ENCODE measurements at regions not wholly inside any gene's neighbourhood (a gene's known extent, or its start where the extent isn't known, plus 50 kb on each side); places are given as distances from the start of the nearest gene placed in this dataset.

GRCh38 chr20:50406610-50407136 lies 103.5 kb upstream of the PTPN1 start:
- no peak for DNase-seq (ENCODE audit: low read depth)

DNA sequence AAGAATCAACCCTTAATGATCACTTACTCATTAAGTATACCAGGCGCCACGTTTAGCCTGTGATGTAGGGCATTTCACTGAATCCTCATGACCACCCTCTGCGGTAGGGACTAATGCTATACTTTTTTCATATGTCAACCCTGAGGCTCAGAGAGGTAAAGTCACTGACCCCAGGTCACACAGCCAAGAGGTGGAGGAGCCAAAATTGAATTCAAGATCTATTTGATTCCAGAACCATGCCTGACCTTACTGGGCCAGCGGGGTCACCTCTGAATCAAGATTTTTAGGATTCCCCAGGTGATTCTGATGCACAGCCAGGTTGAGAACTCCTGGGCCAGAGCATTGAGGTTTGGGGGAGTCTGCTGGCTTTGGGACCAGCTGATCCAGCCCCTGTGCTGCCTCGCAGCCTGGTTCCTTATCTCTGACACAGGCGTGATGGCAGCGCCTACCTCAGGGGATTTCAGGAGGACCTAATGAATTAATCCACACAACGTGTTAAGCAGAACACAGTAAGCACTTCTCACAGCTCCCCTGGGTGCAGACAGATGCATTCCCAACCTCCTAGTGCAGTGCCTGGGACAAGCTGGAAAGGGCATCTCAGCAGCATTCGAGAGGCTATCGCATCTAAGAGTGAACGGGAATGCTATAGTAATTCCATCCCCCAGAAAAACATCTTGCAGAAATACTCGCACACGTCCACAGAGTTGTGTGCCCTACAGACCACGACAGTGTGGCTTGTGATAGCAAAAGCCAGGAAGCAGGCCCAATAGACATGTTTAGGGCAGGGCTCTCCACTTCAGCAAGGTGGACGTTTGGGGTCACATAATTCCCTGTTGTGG lies 101.4 kb upstream of the PTPN1 start:
- no peak for DNase-seq (ENCODE audit: low read depth)

DNA sequence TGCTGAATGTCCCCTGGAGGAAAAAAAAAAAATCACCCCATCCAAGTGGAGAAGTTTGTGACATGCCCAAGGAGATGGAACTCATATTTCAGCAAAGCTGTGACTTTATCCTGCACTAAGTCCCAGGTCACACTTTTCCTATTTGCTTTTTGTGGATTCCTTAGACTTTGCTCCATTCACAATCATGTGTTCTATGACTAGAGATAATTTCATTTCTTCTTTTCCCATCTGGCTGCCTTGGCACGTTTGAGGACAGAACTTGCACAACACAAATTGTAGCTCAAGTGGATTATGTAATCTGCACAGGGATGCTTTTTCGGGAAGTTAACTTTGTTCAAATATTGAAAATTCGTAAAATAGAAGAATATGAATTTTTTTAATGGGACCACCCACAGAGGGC lies 100.7 kb upstream of the PTPN1 start:
- no peak for DNase-seq (ENCODE audit: low read depth)

- DNase-seq (ENCODE audit: low read depth), result no peak
These were observed 99.8 kb upstream of the PTPN1 start for GRCh38 chr20:50410343-50410742.

DNA sequence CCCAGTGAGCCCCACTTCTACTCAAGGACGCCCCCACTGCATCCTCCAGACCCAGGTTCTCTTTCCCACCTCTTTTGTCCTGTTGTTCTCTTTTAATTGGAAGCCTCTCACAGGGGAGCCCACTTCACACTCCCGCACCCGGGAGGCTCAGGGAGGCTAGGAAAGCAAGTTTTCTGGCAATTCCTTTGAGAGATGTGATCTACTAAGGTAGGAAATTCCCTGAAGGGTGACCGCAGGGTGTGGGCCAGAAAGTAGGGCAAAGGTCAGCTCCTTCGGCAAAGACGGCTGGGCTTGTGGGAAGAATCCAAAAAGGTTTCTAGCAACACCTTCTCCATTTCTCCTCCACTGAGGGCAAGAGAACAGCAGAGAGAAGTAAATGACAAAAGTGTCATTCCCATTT lies 98.1 kb upstream of the PTPN1 start:
- DNase-seq (ENCODE audit: low read depth), result no peak

- DNase-seq (ENCODE audit: low read depth), result no peak
These were observed 97.7 kb upstream of the PTPN1 start for GRCh38 chr20:50412499-50412898.

- DNase-seq (ENCODE audit: low read depth), result no peak
These were observed 97.1 kb upstream of the PTPN1 start for GRCh38 chr20:50413088-50413500.

GRCh38 chr20:50415021-50415515 lies 95.1 kb upstream of the PTPN1 start:
- DNase-seq (ENCODE audit: low read depth), result no peak

DNA sequence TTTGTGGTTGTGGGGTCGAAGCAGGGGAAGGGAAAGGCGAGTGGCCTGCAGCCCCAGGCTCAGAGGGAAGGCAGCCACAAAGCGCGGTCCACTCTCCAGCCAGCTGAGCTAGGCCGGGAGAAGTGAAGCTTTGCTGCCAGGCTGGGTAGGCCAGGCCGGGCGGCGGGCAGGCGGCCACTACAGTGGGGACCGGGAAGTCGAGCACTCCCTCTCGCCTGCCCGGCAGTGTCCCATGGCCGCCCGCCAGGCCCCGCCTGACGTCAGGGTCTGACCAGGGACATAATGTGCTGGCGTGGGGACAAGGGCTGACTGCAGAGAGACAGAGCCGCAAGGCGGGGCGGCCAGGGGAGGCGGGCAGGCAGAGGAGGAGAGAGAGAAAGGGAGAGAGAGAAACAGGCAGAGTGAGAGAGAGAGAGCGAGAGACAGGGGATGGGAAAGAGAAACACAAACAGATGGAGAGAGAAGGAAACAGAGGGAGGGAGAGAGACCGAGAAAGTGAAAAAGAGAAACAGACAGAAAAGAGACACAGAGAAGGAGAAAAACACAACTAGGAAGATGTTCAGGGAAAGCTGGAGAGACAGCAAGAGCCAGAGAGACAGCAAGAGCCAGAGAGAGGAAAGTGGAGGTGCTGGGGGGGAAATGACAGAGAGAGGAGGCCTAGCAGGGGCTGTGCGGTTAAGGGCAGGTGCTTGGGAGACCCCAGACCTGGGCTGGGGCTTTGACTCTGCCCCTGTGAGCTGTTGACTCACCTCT lies 94.5 kb upstream of the PTPN1 start:
- DNase-seq (ENCODE audit: low read depth), result peak; percentile 93

GRCh38 chr20:50416269-50417022 lies 93.7 kb upstream of the PTPN1 start:
- no peak for DNase-seq (ENCODE audit: low read depth)

GRCh38 chr20:50417023-50417329 lies 93.2 kb upstream of the PTPN1 start:
- no peak for DNase-seq (ENCODE audit: low read depth)

- no peak for DNase-seq (ENCODE audit: low read depth)
These were observed 92.5 kb upstream of the PTPN1 start for GRCh38 chr20:50417484-50418235.

- no peak for DNase-seq (ENCODE audit: low read depth)
These were observed 91.1 kb upstream of the PTPN1 start for GRCh38 chr20:50418890-50419642.

DNA sequence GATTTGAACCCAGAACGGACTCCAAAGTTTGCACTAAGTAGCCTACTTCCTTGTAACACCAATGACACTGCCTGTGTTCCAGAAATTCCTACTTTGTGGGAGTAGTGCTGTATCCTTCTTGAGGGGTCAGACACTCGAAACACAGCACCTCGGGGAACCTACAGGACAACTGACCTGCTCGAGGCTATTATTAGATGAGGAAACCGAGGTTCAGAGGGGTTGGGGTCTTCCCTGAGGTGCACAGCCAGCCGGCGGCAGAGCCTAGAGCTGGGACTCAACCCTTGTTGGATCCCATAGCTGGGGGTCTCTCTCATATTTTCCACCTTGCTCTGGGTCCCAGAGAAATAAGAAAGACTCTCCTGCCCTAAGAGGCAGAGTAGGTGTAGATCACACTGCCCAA lies 89.8 kb upstream of the PTPN1 start:
- no peak for DNase-seq (ENCODE audit: low read depth)

GRCh38 chr20:50421356-50422340 lies 88.5 kb upstream of the PTPN1 start:
- DNase-seq (ENCODE audit: low read depth), result no peak

DNA sequence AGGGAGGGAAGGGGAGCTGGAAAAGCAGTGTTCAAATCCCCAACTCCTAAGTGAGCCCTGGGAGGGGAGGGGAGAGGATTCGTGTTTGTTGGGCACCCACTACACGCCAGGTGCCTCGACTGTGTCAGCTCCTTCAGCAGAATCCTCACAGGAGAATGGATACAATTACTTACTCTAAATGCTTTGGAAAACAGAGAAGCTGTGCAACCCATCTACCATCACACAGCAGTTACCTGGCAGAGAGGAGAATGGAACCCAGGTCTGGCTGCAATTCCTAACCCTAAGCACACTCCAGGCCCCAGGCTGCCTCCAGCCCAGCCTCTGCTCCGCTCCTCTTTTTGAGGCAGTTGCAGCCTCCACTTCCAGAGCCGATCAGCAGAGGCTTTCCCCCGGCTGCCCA lies 86.4 kb upstream of the PTPN1 start:
- DNase-seq (ENCODE audit: low read depth), result no peak

DNA sequence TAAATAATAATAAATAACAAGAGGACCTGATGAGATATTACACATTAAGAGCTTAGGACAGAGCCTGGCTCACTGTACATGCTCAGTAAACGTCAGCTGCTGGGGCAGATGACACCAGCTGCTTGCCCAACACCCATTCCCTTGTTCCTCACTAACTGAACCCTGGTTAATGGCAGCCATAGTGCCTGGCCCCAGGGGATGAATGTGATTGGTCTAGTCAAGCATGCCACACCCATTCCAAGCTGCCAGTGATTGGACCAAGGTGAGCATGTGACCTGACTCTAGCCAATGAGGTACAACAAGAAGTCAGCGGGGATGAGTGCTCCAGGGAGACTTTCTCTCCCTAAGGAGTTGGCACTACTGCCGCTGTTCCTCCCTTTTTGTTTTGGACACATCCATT lies 85.1 kb upstream of the PTPN1 start:
- DNase-seq (ENCODE audit: low read depth), result no peak

DNA sequence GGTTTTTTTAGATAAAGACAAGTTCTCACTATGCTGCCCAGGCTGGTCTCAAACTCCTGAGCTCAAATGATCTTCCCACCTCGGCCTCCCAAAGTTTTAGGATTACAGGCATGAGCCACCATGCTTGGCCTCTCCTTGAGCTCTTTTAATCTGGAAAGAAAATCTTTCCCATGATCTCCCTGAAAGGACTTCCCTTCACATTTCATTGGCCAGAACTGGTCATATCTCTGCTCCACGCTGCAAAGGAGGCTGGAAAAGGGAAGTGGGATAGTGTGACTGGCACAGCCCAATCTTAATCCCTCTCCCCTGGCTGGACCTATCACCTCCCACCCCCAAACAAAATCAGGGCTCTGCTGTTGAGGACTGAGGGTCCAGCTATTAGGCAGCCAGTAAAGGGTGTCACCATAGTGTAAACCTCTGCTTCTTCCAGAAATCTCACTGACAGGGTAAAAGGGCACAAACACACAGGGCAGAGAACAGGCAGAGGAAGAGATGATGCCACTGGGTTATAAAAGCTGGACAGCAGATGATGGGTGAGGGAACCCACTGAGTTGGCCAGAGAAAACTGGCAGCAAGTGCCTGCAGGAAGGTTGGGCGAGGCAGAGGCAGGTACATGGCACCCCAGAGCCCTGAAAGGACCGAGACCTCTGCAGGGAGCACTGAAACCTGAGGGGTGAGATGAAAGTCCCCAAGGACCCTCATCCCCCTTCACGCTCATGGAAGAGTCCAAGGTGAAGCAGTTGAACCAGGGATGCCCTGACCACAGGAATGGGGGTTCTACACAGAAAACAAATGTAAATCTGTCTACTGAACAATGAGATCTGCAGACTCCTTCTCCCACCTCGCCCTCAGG lies 83.1 kb upstream of the PTPN1 start:
- DNase-seq (ENCODE audit: low read depth), result no peak

DNA sequence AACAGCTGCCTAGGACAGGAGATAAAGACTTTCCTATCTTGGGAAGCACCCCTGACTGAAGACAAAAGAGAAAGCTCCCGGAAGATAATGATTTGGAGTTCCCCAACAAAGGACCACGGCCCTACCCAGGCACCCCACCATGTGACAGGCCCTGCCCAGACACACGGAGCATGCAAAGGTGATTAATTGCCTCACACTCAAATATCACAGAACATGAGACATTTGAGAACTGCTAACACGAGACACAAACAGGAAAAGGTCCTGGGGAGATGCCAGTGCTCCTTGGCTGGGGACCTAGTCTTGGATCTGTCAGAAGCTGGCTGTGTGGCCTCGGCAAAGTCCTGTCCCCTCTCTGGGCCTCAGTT lies 82.5 kb upstream of the PTPN1 start:
- DNase-seq (ENCODE audit: low read depth), result no peak

Data from fibroblast of the conjunctiva (primary cell).